ENCODE measurements at regions not wholly inside any gene's neighbourhood (a gene's known extent, or its start where the extent isn't known, plus 50 kb on each side); places are given as distances from the start of the nearest gene placed in this dataset.

- H3K9me3 ChIP-seq (ENCODE audit: control insufficient read depth, insufficient read depth, low read length) = no peaks in the 10 kb centered on the region
- no peak overlapping the region for H3K27ac ChIP-seq (ENCODE audit: insufficient read depth, low read length)
- ChIA-PET CTCF (no interaction called here), POLR2A (ENCODE audit: unreplicated experiment) (no interaction called here)
- no peak overlapping the region for H3K9ac ChIP-seq (ENCODE audit: low read depth, low read length)
- H2BK5ac ChIP-seq (ENCODE audit: low read depth, low read length, poor library complexity, severe bottlenecking) = no peak overlapping the region
- no peak overlapping the region for H2BK15ac ChIP-seq (ENCODE audit: low read depth, low read length)
- no peak overlapping the region for H2AFZ ChIP-seq (replicated peaks; ENCODE audit: low read length, poor library complexity)
- H3K79me1 ChIP-seq (ENCODE audit: low read depth in 1 of 2, low read length in 2 of 2) = no peaks in the 10 kb centered on the region
- no peak overlapping the region for H2BK120ac ChIP-seq (ENCODE audit: low read depth, low read length)
- TF ChIP-seq CHD1 (IDR thresholded peaks at IDR 0.05; ENCODE audit: low read depth, low read length) (no peak), RAD21 (IDR thresholded peaks at IDR 0.05; ENCODE audit: low read length) (no peak), BHLHE40 (IDR thresholded peaks at IDR 0.05; ENCODE audit: low read depth, low read length) (no peak), RCOR1 (IDR thresholded peaks at IDR 0.05; ENCODE audit: insufficient replicate concordance, low read length) (no peak), MAZ (IDR thresholded peaks at IDR 0.05; ENCODE audit: borderline replicate concordance, low read depth, low read length) (no peak), USF2 (IDR thresholded peaks at IDR 0.05; ENCODE audit: low read depth, low read length) (no peak), FOS (IDR thresholded peaks at IDR 0.05; ENCODE audit: low read depth, low read length) (no peak), POLR2A (IDR thresholded peaks at IDR 0.05; ENCODE audit: low read depth, low read length) (no peak), SMC3 (IDR thresholded peaks at IDR 0.05; ENCODE audit: low read depth, low read length) (no peak), RFX5 (IDR thresholded peaks at IDR 0.05; ENCODE audit: low read depth, low read length) (no peak), CEBPB (IDR thresholded peaks at IDR 0.05; ENCODE audit: low read depth, low read length) (no peak)
- in situ Hi-C loops (cut with MboI; ENCODE audit: low sequenced_read_pairs) (loop anchor here (25.0 kb wide), 2 partner anchors 1521 to 1646 kb away; no protein-coding TSS in a partner anchor), intact Hi-C loops (cut with micrococcal nuclease) (no loop called here), dilution Hi-C loops (cut with HindIII; ENCODE audit: low sequenced_read_pairs, unreplicated experiment) (no loop called here)
- no peaks in the 10 kb centered on the region for H3K4me1 ChIP-seq (ENCODE audit: control insufficient read depth, insufficient read depth, low read length)
- H3K56ac ChIP-seq (ENCODE audit: extremely low read depth, insufficient read depth, low read length) = no peak overlapping the region
- no peak overlapping the region for H2AK5ac ChIP-seq (ENCODE audit: low read depth, low read length)
- H4K5ac ChIP-seq (ENCODE audit: low read depth, low read length) = no peak overlapping the region
- H3K4ac ChIP-seq (ENCODE audit: low read depth, low read length) = no peak overlapping the region
- DNase-seq (no peak), ATAC-seq (ENCODE audit: low read depth) (no peak)
- H4K91ac ChIP-seq (ENCODE audit: insufficient read depth, low read depth, low read length) = no peak overlapping the region
- BruUV-seq (replicated peaks) = no TSS peak
- H3K14ac ChIP-seq (replicated peaks; ENCODE audit: low read depth, low read length) = no peak overlapping the region
- no peaks in the 10 kb centered on the region for H3K36me3 ChIP-seq (ENCODE audit: control insufficient read depth, insufficient read depth, low read length)
- H3K27me3 ChIP-seq (ENCODE audit: control insufficient read depth, insufficient read depth, low read length) = no peaks in the 10 kb centered on the region
- H2AK9ac ChIP-seq (replicated peaks; ENCODE audit: low read depth, low read length, poor library complexity) = no peak overlapping the region
- H4K8ac ChIP-seq (ENCODE audit: low read depth in 2 of 2, low read length in 2 of 2) = no peak overlapping the region
- H3K18ac ChIP-seq (ENCODE audit: low read depth, low read length) = no peak overlapping the region
- H3K9me1 ChIP-seq (ENCODE audit: insufficient read depth, low read length) = no peaks in the 10 kb centered on the region
- H3K4me3 ChIP-seq (ENCODE audit: insufficient read depth, low read depth, low read length) = no peak overlapping the region
- WGBS, 2 experiments (ENCODE audit: extremely low coverage in 2 of 2, insufficient read length in 1 of 2) = no CpG with 5 or more reads among the region's 3 CpGs
- no peak overlapping the region for H3K4me2 ChIP-seq (ENCODE audit: low read depth, low read length)
- H2BK20ac ChIP-seq (ENCODE audit: low read depth, low read length) = no peak overlapping the region
- H4K20me1 ChIP-seq (ENCODE audit: insufficient read depth, low read length) = no peaks in the 10 kb centered on the region
- H3K23ac ChIP-seq (ENCODE audit: low read depth, low read length) = no peak overlapping the region
These were observed 298.6 kb downstream of the LMX1A start for GRCh38 chr1:165057956-165058355.

Measured in IMR-90 (cell line).